Endothelial cell of umbilical vein (primary cell): ENCODE measurements at regions not wholly inside any gene's neighbourhood (a gene's known extent, or its start where the extent isn't known, plus 50 kb on each side); places are given as distances from the start of the nearest gene placed in this dataset.

Source experiments
- BruUV-seq: library from RNA; stranded (reverse); fragments of 400-500 nt; replicated peaks from 2 replicates; lab custom pipeline; 2021; lab: Mats Ljungman, UMichigan
- CTCF ChIA-PET: fragments of 300-600, 350-600 bp; sonication (Branson Sonifier 250); formaldehyde crosslinking; loops from one replicate; lab custom pipeline; 2021; ENCODE audit warnings: antibody characterized with exemption, inconsistent platforms; lab: Charles Lee
- POLR2A ChIA-PET: fragments of 300-600, 350-600 bp; sonication (Branson Sonifier 250); formaldehyde crosslinking; loops from one replicate; lab custom pipeline; 2021; ENCODE audit warnings: antibody characterized with exemption, inconsistent platforms; lab: Charles Lee
- DNase-seq: peaks from one replicate; pipeline ENCODE4 v3.0.0-alpha.2; 2011; ENCODE audit warnings: low read depth, low spot score
- FAIRE-seq: peaks from 2 replicates; lab custom pipeline; 2011; peaks lifted over from hg19 to GRCh38; lab: Jason Lieb, UNC
- H2AFZ ChIP-seq: 2 replicates; pipeline ENCODE4 v1.6.0; 2012; ENCODE audit warnings: low read depth, low read length, control low read depth, inconsistent platforms
- H3K27ac ChIP-seq: 2 replicates; pipeline ENCODE4 v1.5.1; 2011; ENCODE audit warnings: low read depth, mild to moderate bottlenecking, control low read depth, low read length, moderate library complexity; ENCODE audit not compliant: insufficient read depth
- H3K27me3 ChIP-seq, 2 experiments: 2 replicates each; pipeline versions ENCODE4 v1.6.0 to v1.6.1; 2011; ENCODE audit warnings: low read length in 2 of 2, mixed read lengths in 1 of 2; ENCODE audit not compliant: control insufficient read depth in 2 of 2, insufficient read depth in 2 of 2
- H3K36me3 ChIP-seq, 2 experiments: 2 replicates in 1 of 2; 3 replicates in 1 of 2; pipeline ENCODE4 v1.5.1; 2011; ENCODE audit warnings: low read length in 2 of 2, mild to moderate bottlenecking in 1 of 2, moderate library complexity in 1 of 2; ENCODE audit not compliant: control insufficient read depth in 2 of 2, insufficient read depth in 2 of 2; ENCODE audit errors: extremely low read depth in 1 of 2
- H3K4me1 ChIP-seq: 3 replicates; pipeline ENCODE4 v1.5.1; 2011; ENCODE audit warnings: mild to moderate bottlenecking, low read length; ENCODE audit not compliant: control insufficient read depth, insufficient read depth; ENCODE audit errors: extremely low read depth
- H3K4me2 ChIP-seq: 2 replicates; pipeline ENCODE4 v1.6.1; 2011; ENCODE audit warnings: low read length, control low read depth, mixed read lengths; ENCODE audit not compliant: insufficient read depth
- H3K4me3 ChIP-seq, 3 experiments: fragments of 200-600 bp in 1 of 3; sonication (generic), shearing (Covaris generic) in 1 of 3; replicated peaks in 1 of 3; 2 replicates each; pipeline ENCODE4 v1.5.1; 2011 to 2016; ENCODE audit warnings: control low read depth in 3 of 3, low read length in 3 of 3, mild to moderate bottlenecking in 2 of 3, inconsistent platforms in 1 of 3, low read depth in 1 of 3, moderate library complexity in 1 of 3; ENCODE audit not compliant: insufficient read depth in 1 of 3
- H3K79me2 ChIP-seq: 2 replicates; pipeline ENCODE4 v1.6.0; 2012; ENCODE audit warnings: low read length, inconsistent platforms; ENCODE audit not compliant: control insufficient read depth, insufficient read depth
- H3K9ac ChIP-seq: replicated peaks from 2 replicates; pipeline ENCODE3; 2011; ENCODE audit warnings: low read length, control low read depth; ENCODE audit not compliant: insufficient read depth; ENCODE audit errors: extremely low read depth
- H3K9me1 ChIP-seq: replicated peaks from 3 replicates; pipeline ENCODE4 v1.6.0; 2011; ENCODE audit warnings: mild to moderate bottlenecking, low read length; ENCODE audit not compliant: control insufficient read depth, insufficient read depth; ENCODE audit errors: extremely low read depth
- H3K9me3 ChIP-seq: replicated peaks from 2 replicates; pipeline ENCODE4 v1.5.1; 2012; ENCODE audit warnings: low read length, inconsistent platforms; ENCODE audit not compliant: control insufficient read depth, insufficient read depth
- H4K20me1 ChIP-seq: replicated peaks from 2 replicates; pipeline ENCODE3; 2011; ENCODE audit warnings: mild to moderate bottlenecking, low read length; ENCODE audit not compliant: control insufficient read depth, insufficient read depth; ENCODE audit errors: extremely low read depth
- CTCF ChIP-seq, 2 donors: IDR thresholded peaks; 1 replicate in 1 of 2; 2 replicates in 1 of 2; pipeline ENCODE4 v1.5.1; 2011; ENCODE audit warnings: low read length in 2 of 2, mild to moderate bottlenecking in 2 of 2, moderate library complexity in 2 of 2, control low read depth in 1 of 2, inconsistent platforms in 1 of 2, low read depth in 1 of 2; ENCODE audit not compliant: insufficient read depth in 1 of 2; ENCODE audit errors: extremely low read depth in 1 of 2
- EZH2 ChIP-seq: IDR thresholded peaks from 2 replicates; pipeline ENCODE4 v1.6.1; 2012; ENCODE audit warnings: borderline replicate concordance, low read depth, mild to moderate bottlenecking, moderate library complexity, low read length, inconsistent platforms; ENCODE audit not compliant: severe bottlenecking
- FOS ChIP-seq: IDR thresholded peaks from 2 replicates; pipeline ENCODE4 v1.6.1; 2011; ENCODE audit warnings: mild to moderate bottlenecking, low read length, moderate library complexity, borderline replicate concordance; ENCODE audit not compliant: insufficient read depth
- GATA2 ChIP-seq: IDR thresholded peaks from 2 replicates; pipeline ENCODE4 v1.7.0; 2011; ENCODE audit warnings: low read depth, mild to moderate bottlenecking, moderate library complexity, mixed read lengths, low read length; ENCODE audit not compliant: insufficient read length, insufficient read depth
- JUN ChIP-seq: IDR thresholded peaks from 2 replicates; pipeline ENCODE4 v1.6.1; 2011; ENCODE audit warnings: borderline replicate concordance, low read depth; ENCODE audit not compliant: insufficient read length, insufficient read depth
- MAX ChIP-seq: IDR thresholded peaks from 2 replicates; pipeline ENCODE4 v1.6.1; 2011; ENCODE audit not compliant: insufficient read depth, insufficient read length
- MYC ChIP-seq: IDR thresholded peaks from one replicate; pipeline ENCODE4 v1.6.1; 2011; ENCODE audit warnings: mild to moderate bottlenecking, low read depth, low read length
- POLR2A ChIP-seq: IDR thresholded peaks from 2 replicates; pipeline ENCODE4 v1.6.1; 2012; ENCODE audit warnings: low read depth, mild to moderate bottlenecking, control low read depth, low read length
- POLR2AphosphoS5 ChIP-seq: IDR thresholded peaks from 2 replicates; pipeline ENCODE4 v1.6.1; 2012; ENCODE audit warnings: low read depth, mild to moderate bottlenecking, control low read depth, low read length, moderate library complexity; ENCODE audit not compliant: insufficient read depth
- dilution Hi-C: fragments of 300-500 bp; cut with MboI; formaldehyde crosslinking; loops from one replicate; pipeline ENCODE4 v1.15.0; 2019; ENCODE audit warnings: low sequenced_read_pairs; ENCODE audit not compliant: extremely low pct_ligation_motif_present
- intact Hi-C: fragments of 100-400 bp; cut with micrococcal nuclease; formaldehyde crosslinking; loops from one replicate; pipeline ENCODE4 v1.10.0; 2022

GRCh38 chr9:38295764-38296163 is 96.7 kb upstream of the ALDH1B1 start:
- Histone ChIP-seq H3K4me1 (no peaks in the 10 kb centered on the region), H3K4me2 (no peak overlapping the region), H3K9ac (no peak overlapping the region), H3K4me3 (no peak overlapping the region), H3K27me3 (peaks cover 5 to 39% of the 10 kb centered on the region in 2 experiments), H2AFZ (no peak overlapping the region), H3K9me1 (no peaks in the 10 kb centered on the region), H3K36me3 (no peaks in the 10 kb centered on the region), H3K79me2 (no peaks in the 10 kb centered on the region), H3K9me3 (no peaks in the 10 kb centered on the region), H4K20me1 (no peaks in the 10 kb centered on the region), H3K27ac (no peak overlapping the region)
- DNase-seq (no peak), FAIRE-seq (no peak)
- CTCF ChIA-PET: no interaction called here
- intact Hi-C loops: no loop called here
- TF ChIP-seq POLR2A (no peak), FOS (no peak), MYC (no peak), POLR2AphosphoS5 (no peak), EZH2 (no peak), JUN (no peak), MAX (no peak), CTCF (IDR thresholded peaks at IDR 0.05; ENCODE audit: extremely low read depth in 1 of 2, insufficient read depth in 1 of 2, low read depth in 1 of 2, low read length in 2 of 2) (no peak), GATA2 (no peak)
- dilution Hi-C loops: no loop called here
- POLR2A ChIA-PET: no interaction called here
- BruUV-seq: no TSS peak
